Stimulated activated CD4-positive, alpha-beta T cell treated with anti-CD3 and anti-CD28 coated beads, Interleukin-12 subunit alpha, Interleukin-12 subunit beta, amount 100 ng/mL, for 4 hours (primary cell): ENCODE measurements at regions not wholly inside any gene's neighbourhood (a gene's known extent, or its start where the extent isn't known, plus 50 kb on each side); places are given as distances from the start of the nearest gene placed in this dataset.

ENCODE experiments used
- DNase-seq: peaks from one replicate; pipeline ENCODE4 v3.0.0-alpha.2; 2020

DNA sequence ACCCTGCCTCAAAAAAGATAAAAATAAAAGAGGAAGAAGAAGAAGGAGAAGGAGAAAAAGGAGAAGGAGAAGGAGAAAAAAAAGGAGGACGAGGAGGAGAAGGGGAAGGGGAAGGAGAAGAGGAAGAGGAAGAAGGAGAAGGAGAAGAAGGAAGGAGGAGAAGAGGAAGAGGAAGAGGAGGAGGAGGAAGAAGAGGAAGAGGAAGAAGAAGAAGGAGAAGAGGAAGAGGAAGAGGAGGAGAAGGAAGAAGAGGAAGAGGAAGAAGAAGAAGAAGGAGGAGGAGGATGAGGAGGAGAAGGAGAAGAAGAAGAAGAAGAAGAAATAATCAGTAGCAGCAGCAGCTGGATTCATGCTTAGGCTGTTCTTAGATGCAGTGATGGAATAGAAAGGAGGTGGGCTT is 159.7 kb downstream of the TFCP2L1 start:
- DNase-seq: no peak

DNA sequence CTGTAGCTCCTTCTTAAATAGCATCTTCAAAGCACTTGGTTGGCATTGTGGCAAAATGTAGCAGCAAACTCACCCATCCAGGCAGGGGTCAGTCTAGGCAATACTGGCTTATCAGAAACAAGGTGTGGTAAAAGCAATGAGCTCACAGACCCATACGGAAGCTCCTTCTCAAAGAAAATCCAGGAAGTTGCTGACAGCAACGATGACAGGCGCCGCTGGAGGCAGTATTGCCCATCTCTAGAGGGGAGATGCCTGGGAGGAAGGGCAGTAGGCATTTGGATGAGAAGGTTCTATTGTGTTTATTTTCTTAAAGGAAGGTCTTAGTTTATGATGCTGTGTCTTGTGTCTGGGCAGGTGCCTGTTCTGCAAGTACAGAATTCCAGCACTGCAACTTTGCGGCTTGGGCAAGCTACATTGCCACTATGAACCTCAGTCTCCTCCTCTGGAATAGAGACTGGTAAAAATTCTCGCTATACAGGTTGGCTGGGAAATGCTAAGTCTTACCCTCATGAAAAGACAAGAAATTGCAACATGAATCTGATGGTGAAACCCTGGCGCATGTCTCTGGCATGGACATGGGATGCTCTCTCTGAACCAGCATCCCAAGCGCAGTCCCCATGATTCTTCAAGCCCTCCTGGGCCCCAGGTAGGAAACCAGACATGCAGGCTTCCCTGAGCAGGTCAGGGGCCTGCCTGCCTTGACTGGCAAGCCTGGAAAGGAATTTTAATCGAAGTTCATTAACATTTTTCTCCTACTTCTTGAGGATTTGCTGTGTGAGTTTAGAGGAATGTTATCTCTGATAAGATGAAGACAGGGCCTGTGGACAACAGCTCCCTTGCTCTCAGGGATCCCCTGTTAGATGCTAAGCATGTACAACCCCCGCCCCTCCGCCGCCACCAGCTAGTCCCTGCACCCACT is 156.0 kb downstream of the TFCP2L1 start:
- no peak for DNase-seq

DNA sequence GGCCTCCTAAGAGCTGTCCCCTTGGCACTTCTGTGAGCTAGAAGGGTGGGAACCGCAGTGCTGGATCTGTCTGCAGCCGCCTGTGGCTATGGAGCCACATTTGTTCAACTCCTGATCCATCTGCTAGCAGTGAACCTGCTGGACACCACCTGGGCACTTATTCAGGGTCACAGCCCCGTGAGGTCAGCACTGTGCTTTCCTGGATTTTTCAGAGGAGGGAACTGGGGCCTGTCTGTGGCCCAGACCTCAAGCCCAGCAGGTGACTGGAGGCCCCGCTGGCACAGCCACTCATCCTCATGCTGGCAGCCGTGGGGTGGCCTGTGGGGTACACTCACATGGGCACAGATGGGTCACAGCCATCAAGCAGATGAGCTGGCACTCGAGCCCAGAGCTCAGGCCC is 155.3 kb downstream of the TFCP2L1 start:
- no peak for DNase-seq

DNA sequence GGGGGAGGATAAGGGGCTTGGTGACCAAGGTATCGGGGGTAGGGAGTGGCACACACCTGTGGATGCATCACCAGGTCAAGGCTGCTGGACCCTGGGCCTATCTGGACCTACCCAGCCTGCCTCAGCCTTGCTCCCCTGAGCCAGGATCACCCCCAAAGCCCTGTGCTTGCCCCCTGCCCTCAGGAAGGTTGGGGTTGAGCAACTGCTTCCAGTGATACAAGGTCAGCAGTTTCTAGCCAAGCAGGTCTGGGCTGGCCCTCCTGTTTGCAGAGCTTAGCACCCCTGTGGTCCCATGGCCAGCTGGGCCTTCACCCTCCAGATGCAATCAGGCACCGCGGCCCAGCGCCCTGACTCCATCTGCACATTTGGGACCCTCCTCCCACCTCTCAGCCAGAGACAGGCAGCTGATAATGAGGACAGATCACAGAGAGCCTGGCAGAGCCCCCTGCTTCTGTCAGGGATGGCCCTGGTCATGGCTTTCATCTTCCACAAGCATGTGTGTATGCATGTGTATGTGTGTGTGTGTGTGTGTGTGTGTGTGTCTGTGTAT is 154.6 kb downstream of the TFCP2L1 start:
- DNase-seq: no peak

DNA sequence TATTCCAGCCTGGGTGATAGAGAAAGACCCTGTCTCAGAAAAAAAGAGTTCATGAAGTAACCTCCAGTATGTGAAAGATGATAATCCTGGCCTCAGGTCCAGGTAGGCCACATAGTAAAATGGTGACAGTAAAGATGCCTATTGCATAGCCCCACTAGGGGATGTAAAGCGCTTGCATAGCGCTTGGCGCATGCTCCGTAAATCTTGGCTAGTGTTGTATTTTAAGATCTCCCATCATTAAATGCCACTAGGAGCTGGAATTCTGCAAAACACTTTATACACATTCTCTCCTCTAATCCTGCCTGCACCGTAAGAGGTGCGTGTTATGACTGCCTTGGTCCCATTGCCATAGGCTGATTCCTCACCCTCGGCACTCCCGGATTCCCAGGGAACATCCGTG is 153.6 kb downstream of the TFCP2L1 start:
- no peak for DNase-seq

DNA sequence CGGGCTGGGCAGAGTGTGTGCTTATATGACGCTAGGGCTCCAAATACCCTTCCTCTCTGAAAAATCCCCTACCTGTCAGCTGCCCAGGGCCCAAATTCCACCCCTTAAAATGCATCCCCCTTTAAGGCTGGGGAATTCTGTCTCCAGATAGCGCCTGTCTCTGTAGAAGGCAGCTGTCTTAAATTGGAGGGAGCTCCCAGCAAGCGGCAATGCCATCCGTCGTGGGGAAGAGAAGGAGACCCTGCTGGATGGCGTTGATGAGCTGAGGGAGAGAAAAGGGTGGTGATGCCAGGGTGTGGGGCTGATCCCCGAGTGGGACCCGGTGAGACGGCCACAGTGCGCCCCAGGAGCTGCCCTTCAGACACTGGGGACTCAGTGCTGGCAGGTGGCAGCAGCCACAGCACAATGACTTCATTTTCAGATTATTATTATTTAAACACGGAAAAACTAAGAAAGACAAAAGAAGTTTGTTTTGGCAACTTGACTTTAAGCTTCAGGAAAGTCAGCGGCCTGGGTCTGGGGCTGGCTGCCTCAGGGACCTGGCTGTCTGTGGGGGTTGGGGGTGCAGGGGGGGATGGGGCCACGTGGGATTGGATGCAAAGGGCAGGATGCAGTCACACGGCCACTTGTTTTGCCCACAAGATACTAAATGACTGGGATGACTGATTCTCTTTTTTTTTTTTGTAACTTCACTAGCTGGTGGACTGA is 152.8 kb downstream of the TFCP2L1 start:
- DNase-seq: no peak

DNA sequence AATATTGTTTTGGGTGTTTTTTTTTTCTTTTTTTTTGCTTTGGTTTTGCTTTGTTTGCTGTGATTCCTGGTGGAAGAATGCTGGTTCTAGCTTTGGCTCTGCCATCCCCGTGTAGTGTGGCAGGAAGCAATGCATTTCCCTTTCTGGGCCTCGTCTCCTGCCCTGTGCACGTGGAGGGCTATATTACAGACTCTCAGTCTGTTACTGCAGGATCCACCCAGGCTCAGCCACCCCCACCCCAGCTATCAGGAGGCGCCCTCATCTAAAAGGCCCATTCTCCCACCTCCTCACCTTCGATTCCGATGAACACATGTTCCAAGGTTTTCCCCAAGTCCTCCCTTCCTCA is 152.3 kb downstream of the TFCP2L1 start:
- no peak for DNase-seq

DNA sequence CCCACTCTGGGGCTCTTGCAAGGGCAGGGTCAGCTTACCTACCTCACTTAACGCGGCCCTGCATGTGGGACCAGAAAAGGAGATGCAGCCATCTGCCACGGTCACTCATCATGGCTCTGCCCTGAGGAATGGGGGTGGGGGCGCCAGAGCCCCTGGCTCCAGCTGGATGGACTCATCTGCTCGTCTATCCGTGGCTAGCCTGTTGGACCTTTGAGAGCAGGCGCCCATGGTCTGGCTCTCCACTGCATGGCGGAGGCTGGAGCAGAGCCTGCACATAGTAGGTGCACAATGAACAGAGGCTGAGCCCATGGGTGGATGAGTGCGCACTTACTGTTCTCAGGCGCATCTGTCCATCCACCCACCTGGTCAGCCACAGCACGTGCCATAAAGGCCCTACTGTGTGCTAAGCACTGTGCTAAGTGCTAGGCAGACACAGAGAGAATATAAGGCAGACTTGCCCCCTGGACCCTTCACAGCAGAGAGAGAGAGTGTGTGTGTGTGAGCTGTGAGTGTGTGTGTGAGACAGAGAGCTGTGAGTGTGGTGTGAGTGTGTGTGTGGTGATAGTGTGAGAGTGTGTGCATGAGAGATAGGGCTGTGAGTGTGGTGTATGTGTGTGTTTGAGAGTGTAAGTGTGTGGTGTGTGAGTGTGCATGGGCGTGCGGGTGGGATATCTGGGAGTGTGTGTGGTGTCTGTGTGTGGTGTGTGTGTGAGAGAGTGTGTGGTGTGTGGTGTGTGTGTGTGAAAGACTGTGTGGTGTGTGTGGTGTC is 151.3 kb downstream of the TFCP2L1 start:
- no peak for DNase-seq

DNA sequence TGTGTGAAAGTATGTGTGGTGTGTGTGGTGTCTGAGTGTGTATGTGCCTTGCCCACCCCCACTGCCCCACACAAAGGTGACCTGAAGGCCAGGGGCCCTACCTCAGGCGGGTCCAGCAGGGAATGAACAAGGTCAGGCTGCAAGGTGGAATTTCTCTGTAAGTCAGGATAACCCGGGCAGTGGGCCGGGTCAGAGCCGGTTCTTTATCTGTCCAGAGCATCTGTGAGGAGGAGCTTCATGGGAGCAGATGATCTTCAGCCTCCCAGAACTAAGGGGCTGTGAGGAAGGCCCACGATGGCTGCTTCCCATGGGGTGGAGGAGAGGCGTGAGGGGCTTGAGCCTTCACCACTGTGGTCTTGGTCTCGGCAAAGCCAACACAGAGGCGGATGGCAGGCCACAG is 150.3 kb downstream of the TFCP2L1 start:
- DNase-seq: no peak

DNA sequence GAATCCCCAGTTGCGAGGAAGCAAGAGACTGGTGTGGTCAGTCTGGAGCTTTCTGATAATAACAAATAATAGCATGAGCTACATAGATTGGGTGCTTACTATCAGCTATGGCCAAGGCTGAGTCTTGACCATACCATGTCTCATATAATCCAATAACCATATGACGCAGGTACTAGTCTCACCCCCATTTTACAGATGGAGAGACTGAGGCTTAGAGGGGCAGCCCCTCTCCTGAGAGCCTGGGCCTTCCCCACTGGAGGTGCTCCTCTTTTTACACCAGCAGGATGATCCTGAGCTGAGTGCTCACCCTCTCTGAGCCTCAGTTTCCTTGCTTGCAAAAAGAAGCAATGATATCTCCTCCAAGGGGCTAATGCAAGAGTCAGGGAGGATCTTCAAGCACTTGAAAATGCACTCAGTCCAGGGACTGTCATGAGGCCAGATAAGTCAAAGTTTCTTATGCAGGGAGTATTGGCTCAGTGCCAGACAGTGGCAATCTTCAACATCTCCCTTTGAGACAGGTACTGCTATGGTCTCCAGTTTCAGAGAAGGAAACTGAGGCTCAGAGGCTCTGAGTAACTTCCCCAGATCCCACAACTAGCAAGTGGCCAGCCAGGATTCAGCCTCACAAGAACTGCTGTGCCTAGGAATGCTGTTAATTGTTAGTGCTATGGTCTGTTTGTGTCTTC is 149.7 kb downstream of the TFCP2L1 start:
- no peak for DNase-seq

DNA sequence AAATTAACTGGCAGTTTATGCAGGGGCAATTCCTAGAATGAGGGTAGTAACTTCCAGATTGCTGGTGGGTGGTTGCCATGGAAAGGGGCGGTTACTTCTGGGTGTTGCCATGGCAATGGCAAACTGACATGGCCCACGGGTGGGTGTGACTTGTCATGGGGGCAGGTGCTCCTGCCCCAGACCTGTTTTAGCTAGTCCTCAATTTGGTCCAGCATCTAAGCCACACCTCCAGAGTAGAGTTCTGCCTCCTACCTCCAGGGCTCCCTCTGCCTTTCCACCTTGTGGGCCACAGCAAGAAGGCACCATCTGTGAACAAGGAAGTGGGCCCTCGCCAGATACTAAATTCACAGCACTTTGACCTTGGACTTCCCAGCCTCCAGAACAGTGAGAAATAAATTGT is 148.7 kb downstream of the TFCP2L1 start:
- DNase-seq: no peak

DNA sequence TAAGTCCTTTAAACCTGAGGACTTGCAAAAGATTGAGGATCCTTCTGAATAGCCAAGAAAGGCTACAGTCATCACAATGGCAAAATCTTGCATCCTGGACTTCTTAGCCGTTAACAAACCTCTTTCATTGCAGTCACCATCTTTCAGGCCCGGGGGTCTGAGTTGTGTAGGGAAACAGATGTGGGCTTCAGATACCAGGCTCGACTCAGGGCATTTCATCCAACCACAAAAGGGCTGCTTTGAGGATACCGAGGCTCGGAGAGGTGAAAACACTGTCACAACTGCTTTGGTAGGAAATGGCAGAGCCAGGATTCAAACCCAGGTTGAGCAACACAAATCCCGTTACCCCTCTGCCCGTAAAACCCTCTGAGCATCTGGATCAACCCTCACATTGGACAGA is 147.4 kb downstream of the TFCP2L1 start:
- DNase-seq: no peak

DNA sequence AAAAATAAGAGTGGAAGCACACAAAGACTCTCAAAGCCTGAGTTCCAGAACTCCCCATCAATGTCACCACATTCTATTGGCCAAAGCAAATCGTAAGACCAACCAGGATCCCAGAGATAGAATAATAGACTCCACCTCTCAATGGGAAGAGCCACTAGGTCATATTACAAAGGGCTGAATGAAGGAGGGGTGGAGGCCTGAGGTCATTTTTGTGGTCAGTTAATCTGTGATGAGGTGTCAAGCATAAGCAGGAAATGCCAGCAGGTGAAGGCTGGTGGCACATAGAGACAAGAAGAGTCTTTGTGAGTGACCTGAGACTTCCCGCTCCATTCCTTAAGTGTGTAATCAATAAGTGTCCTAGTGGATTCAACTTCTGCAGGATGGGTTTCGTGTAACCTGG is 144.3 kb downstream of the TFCP2L1 start:
- no peak for DNase-seq

DNA sequence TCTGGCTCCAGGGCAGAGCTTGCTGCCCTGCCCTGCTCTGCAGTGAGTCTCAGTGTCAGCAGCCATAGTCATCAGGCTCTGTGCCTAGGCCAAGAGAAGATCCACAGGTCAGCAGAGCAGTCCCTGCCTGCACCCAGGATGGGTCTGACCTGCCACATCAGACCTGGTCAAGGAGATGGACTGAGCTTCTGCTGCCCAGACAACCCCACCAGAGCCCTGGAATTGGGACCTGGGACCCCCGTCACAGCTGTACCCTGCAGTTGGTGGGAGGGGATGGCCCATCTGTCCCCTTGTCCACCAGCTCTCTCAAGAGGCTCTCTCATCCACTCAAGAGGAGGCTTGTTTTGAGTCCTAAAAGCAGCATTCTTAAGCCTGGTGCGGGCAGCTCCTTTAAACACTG is 142.6 kb downstream of the TFCP2L1 start:
- DNase-seq: no peak

DNA sequence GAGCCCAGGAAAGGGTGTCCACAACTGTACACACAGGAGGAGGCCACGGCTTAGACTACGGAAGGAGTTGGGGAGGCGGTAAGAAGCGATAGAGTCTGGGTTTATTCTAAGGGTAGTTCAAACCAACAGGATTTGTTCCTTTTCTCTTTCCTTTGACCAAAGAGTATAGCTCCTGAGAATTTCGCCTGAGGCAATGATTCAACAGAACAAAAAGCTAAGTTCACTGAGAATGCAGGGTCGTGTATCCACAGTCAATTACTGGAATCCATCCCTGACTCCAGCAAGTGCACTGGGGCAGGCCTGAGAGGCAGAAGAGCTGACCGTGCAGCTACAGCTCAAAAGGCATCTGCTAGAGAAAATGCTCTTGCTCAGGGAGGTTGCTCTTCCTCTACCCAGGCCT is 140.9 kb downstream of the TFCP2L1 start:
- no peak for DNase-seq

DNA sequence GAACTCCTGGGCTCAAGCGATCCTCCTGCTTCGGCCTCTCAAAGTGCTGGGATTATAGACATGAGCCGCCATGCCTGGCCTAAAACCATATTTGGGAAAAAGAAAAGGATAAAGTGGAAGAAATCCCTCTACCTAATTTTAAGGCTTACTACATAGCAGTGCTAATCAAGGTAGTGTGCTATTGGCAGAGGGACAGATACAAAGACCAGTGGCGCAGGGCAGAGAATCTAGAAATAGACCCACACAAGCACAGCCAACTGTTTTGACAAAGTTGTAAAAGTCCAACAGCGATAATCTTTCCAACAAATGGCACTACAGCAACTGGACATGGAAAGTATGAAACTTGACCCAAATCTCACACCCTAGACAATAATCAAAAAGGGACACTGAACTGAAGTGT is 138.4 kb downstream of the TFCP2L1 start:
- DNase-seq: no peak

DNA sequence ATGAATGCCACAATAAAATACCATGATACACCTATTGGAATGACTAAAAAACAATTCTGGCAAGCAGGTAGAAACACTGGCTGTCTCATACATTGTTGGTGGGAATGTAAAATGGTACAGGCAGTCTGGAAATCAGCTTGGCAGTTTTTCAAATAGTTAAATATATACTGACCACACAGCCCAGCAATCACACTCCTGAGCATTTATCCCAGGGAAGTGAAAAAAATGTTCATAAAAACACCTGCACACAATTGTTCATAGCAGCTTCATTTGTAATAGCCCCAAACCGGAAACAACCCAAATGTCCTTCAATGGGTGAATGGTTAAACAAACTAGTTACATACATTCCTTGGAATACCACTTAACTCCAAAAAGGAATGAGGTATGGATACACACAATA is 137.2 kb downstream of the TFCP2L1 start:
- no peak for DNase-seq

DNA sequence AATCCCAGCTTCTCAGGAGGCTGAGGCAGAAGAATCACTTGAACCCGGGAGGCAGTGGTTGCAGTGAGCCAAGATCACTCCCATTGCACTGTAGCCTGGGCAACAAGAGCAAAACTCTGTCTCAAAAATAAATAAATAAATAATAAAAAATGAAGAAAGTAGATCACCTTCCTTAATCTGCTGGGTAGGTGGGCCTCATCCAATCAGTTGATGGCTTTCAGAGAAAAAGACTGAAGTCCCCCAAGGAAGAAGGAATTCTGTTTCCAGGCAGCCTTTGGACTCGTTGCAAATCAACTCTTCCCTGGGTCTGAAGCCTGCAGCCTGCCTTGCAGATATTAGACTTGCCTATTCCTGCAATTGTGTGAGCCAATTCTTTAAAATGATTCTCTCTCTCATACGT is 136.5 kb downstream of the TFCP2L1 start:
- no peak for DNase-seq

DNA sequence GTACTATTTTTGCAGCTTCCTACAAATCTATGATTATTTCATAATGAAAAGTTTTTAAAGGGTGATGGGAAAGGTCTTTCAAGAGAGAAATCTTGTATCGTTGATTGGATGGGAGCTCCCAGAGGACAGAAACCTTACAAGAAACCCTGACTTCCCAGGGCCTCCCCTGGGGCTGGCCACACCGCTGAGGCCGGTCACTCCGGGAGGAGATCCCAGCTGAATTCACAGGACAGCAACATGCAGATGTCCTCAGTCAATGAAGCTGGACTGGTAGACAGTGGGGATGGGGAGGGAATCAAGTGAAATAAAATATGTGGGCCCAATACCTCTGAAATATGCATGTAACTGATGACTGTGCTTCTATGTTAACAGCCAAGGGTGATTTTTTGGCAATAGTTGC is 135.6 kb downstream of the TFCP2L1 start:
- no peak for DNase-seq

DNA sequence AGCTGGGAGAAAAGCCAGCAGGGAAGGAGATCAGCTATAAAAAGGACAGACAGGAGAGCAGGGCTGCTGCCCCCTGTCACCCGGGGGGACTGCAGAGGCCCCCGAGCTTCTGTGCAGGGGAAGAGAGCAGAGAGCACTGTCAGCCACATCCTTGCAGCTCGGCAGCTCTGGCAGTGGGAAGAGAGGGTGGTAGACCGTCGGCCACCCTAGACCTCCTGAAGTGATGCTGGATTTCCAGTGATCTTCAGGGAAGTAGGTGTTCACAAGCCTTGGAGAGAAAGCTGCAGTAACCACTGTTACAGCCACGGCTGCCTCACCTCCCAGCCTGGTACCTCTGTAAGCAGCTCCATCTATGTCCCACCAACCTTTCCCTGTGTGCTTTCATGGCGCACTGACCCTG is 134.9 kb downstream of the TFCP2L1 start:
- no peak for DNase-seq

DNA sequence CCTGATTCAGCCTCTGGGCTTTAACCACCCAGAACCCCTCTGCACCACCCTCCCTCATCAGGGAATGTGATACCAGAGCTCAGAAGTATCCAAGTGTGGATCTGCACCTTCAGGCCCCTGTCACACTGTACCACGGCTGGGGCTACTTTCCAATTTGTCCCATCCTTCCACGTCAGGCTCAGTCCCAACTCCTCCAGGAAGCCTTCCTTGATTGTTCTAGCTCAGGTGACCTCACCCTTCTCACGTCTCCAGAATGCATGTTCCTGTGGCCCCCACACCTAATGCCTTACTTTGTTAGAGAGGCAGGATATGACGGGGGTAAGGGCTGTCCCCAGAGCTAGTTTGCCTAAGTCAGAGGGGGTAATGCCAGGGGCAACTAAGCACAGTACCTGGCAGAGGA is 134.3 kb downstream of the TFCP2L1 start:
- DNase-seq: no peak

DNA sequence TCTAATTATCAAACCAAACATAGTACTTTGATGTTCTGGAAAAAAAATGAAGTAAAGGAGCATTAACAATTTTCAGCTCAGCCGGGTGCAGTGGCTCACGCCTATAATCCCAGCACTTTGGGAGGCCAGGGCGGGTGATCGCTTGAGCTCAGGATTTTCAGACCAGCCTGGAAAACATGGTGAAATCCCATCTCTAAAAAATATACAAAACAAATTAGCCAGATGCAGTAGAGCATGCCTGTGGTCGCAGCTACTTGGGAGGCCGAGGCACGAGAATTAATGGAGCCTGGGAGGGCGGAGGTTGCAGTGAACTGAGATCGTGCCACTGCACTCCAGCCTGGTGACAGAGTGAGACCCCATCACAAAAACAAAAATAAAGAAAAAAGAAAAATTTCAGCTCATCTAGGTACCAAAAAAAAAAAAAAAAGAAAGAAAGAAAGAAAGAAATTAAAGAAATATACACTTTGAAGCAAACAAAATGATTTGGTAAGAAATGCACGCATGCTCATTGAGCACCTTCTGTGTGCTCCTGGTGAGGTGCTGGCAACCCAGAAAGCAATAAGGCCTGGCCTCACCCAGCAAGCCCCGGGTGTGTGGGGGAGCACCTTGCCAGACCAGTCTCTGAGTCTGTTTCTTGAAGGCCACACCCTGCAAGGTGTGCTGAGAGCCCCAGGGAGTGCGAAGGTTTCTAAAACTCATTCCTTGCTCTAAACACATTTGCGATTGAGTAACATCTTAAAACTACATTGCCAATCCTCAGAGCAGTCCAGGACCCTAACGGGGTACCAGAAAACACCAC is 133.5 kb downstream of the TFCP2L1 start:
- no peak for DNase-seq
